NCI-H748 (cell line): ENCODE measurements at regions not wholly inside any gene's neighbourhood (a gene's known extent, or its start where the extent isn't known, plus 50 kb on each side); places are given as distances from the start of the nearest gene placed in this dataset.
"Not testable (repeated sequence)": the region's sequence is repeated elsewhere in the genome, so short reads cannot be mapped to it uniquely, and the experiment has no call there.

Experiments
- DNase-seq: peaks from one replicate; lab custom pipeline; 2025; ENCODE audit not compliant: unreplicated experiment; lab: John Stamatoyannopoulos, UW

- no peak for DNase-seq
These were observed 688.9 kb upstream of the RAG2 start for GRCh38 chr11:37286890-37287289.

GRCh38 chr11:37282367-37282766 is 684.3 kb upstream of the RAG2 start:
- no peak for DNase-seq

- no peak for DNase-seq
These were observed 682.2 kb upstream of the RAG2 start for GRCh38 chr11:37280200-37280599.

GRCh38 chr11:37277896-37278465 is 679.9 kb upstream of the RAG2 start:
- DNase-seq, result no peak

DNA sequence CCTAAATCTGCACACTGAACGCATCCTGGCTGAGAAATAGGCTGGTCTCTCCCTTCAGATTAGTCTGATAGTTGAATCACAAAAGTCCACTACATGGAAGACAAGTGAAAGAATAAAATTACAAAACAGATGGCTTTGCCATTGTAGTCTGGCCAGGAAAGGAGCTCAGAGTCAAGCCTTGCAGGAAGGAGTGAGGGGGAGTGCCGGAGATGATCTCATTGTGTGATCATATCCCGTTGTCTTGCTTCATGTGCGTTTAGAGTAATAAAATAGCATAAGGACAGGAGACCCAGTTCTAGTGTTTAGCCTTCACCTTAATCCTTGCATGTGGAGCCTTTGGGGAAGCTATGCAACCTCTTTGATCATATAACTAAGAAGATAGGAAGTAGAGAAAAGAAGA is 666.7 kb upstream of the RAG2 start:
- DNase-seq, result no peak

DNA sequence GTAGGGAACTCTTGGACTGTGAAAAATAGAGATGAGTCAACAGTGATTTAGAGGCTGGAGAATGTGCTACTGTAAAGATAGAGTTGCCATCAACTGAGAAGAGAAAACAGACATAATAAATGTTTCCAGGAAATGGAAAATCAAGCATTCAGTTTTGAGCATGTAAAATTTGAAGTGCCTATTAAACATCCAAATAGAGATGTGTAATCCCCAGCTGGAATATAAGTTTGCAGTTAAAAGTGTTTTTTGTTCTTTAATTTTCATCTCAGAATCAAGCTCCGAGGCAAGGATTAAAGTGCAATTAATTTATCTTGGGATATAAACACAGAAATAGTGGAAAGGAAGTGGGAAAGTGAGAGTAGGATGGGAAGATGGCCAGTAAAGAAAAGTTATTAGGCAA is 666.0 kb upstream of the RAG2 start:
- DNase-seq, result no peak

GRCh38 chr11:37263467-37263866 is 665.4 kb upstream of the RAG2 start:
- DNase-seq, result not testable (repeated sequence)

GRCh38 chr11:37259734-37260133 is 661.7 kb upstream of the RAG2 start:
- DNase-seq, result no peak

GRCh38 chr11:37248145-37248544 is 650.1 kb upstream of the RAG2 start:
- DNase-seq, result no peak

- not testable (repeated sequence) for DNase-seq
These were observed 648.1 kb upstream of the RAG2 start for GRCh38 chr11:37246092-37246491.

GRCh38 chr11:37230865-37231264 is 632.8 kb upstream of the RAG2 start:
- DNase-seq, result no peak

DNA sequence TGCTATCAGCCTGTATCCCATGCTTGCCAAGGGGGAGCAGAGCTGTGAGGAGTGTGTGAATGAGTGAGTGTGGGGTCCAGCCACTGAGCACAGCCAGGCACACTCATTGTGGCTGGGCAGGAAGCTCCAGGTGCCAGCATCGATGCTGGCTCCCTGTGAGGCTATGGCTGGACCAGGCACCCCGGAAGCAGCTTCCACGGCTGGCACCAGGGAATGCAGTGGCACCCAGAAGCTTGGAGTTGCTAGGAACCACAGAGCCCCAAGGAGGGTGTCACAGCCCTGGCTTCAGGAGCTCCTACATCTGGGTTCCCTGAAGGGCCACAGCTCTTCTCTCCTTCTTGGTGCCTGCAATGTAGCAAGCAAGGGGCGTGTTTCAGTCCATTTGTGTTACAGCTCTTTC is 625.9 kb upstream of the RAG2 start:
- no peak for DNase-seq

DNA sequence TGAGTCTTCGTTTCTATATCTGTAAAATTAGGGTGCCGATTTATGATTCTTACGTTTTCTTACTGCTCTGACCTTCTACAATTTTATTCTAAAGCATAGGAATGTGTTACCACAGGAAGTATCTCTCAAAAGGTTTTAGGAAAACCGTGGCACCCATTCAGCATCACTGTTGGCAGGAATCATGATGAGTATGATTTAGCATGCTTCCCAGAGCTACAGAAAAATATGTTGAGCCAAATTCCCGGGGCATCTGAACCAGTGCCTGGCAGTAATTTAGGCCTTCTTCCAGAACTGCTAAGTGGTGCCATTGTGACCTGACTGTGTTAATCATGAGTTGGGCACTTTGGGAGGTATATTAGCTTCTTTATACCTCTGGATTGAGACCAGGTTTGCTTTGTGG is 605.0 kb upstream of the RAG2 start:
- no peak for DNase-seq

DNA sequence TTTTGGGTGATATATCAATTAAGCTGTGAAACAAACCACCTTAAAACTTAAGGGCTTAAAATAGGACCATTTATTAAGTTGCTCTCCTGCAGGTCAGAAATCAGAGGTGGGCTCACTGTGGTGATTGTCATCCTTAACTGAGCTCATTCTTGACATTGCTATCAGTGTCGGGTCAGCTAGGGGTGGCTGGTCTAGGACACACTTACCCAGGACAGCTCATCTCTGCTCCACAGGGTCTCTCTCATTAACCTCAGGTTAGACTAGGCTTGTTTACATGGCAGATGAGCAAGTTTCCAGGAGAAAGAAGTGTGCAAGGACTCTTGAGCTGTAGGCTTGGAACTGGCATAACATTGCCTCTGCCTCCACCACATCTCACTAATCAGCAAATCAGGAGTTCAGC is 601.0 kb upstream of the RAG2 start:
- no peak for DNase-seq

DNA sequence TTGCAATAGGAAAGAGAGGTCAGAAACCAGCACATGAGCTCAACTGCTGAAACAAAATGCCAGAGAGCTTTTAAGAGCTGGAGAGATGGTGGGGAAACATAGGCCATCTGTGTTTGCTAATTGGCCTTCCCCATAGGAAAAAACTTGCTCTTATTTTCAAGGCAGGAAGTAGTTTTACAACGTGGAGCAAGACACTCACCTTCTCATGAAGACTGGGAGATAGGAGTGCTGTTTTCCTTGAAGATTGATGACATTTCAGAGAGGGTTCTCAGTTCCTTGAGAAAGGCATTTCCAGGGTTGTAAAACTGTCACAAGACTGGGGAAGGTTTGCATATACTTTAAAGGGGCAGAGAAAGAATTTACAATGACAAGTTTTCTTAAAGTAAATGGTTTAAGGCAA is 586.3 kb upstream of the RAG2 start:
- DNase-seq, result no peak

GRCh38 chr11:37182031-37182430 is 584.0 kb upstream of the RAG2 start:
- DNase-seq, result no peak

DNA sequence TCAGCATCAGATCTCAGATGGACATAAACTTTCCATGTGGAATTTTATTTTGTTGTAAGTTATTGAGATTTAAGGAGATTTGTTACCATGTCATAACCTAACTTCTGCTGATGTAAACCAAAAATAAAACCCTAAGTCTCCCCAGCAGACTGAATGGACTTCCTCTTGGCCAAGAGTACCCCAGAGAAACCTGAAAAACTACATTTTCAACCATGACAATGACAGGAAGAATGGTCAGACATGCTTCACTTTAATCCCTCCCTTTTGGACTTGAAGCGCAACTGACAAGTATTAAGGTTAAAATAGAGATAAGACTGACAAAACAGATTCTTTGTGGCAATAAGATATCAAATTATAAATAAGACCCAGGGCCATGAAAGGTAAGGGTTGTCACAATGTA is 579.7 kb upstream of the RAG2 start:
- no peak for DNase-seq

DNA sequence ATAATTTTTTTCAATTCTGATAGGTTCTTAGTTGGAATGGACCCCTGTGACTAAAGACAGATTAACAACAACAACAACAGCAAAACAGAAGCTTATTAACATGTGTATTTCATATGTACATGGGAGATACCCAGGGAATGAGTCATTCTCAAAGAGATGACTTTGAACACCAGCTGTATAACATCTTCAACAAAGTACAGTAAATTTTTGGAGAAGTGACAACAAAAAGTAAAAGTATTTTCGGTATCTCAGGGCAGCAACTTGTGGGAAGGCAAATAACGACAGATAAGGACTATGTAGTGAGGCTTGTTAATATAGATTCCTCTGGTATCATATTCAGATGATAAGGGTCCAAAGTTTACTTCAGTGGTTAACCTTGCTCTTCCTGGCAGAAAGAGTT is 573.4 kb upstream of the RAG2 start:
- no peak for DNase-seq

- DNase-seq, result no peak
These were observed 572.3 kb upstream of the RAG2 start for GRCh38 chr11:37170311-37170710.

DNA sequence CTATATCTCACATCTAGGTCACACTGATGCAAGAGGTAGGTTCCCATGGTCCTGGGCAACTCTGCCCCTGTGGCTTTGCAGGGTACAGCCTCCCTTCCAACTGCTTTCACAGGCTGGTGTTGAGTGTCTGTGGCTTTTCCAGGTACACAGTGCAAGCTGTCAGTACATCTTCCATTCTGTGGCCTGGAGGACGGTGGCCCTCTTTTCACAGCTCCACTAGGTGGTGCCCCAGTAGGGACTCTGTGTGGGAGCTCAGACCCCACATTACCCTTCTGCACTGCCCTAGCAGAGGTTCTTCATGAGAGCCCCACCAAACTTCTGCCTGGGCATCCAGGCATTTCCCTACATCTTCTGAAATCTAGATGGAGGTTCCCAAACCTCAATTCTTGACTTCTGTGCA is 547.4 kb upstream of the RAG2 start:
- DNase-seq, result not testable (repeated sequence)

DNA sequence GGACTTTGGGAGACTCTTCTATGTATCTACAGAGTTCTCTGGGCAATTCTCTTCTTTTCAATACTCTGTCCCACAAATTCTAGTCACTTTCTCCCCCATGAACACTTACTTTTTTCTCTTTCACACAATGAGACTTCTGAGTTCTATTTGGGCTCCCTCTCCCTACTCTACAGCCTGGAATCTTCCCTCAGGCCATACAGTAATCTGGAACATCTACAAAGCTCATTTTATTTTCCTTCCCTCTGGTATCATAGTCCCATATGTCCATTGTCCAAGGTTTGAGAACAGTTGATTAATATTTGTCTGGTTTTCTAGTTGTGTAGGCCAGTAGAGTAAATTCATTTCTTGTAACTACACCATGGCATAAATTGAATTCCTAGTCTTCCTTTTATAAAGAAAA is 544.6 kb upstream of the RAG2 start:
- no peak for DNase-seq

GRCh38 chr11:37141707-37142106 is 543.7 kb upstream of the RAG2 start:
- no peak for DNase-seq

DNA sequence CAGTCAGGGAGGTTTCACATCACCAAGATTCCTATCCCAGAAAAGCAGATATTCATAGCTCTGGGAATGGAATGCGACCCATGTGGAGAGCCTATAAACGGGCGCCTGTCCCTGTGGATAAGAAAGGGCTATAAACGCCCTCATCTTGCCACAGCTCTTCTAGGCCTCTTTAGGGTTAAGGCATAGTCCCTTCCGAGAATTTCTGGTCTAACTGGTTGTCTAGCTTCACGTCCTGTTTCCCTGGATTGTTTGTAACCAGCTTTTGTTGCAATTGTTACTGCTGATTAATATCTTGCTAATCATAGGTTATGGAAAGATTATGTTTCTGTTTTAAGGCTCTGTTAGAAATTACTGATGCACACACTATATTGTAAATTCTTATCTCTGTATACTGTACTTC is 537.6 kb upstream of the RAG2 start:
- DNase-seq, result not testable (repeated sequence)

- no peak for DNase-seq
These were observed 536.6 kb upstream of the RAG2 start for GRCh38 chr11:37134637-37135036.
